GM12872 (cell line): ENCODE measurements at regions not wholly inside any gene's neighbourhood (a gene's known extent, or its start where the extent isn't known, plus 50 kb on each side); places are given as distances from the start of the nearest gene placed in this dataset.

Source experiments
- TF ChIP-seq, protein P1 (sequence below): IDR thresholded peaks from 3 replicates; pipeline ENCODE4 v1.5.1; 2011; ENCODE audit warnings: low read depth, mild to moderate bottlenecking, low read length, moderate library complexity; ENCODE audit not compliant: insufficient read depth

DNA sequence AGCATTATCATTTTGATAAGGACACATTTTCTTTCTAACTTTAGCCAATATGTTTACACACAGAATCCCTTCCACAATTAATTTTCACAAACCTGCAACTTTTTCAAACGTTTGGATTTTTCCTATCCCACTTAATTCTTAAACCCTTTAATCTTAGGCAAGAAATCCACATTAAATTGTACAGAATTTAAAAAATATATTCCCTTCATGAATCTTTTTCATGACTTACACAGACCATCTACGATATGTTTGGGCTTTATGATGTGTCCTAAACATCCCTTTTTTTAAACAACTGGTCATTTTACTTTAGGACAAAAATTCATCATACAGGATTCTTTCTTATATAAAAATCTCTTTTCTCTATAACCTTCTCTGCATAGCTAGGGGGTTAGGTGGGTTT is 241.5 kb upstream of the CNTNAP4 start:
- TF ChIP-seq, protein P1, sequence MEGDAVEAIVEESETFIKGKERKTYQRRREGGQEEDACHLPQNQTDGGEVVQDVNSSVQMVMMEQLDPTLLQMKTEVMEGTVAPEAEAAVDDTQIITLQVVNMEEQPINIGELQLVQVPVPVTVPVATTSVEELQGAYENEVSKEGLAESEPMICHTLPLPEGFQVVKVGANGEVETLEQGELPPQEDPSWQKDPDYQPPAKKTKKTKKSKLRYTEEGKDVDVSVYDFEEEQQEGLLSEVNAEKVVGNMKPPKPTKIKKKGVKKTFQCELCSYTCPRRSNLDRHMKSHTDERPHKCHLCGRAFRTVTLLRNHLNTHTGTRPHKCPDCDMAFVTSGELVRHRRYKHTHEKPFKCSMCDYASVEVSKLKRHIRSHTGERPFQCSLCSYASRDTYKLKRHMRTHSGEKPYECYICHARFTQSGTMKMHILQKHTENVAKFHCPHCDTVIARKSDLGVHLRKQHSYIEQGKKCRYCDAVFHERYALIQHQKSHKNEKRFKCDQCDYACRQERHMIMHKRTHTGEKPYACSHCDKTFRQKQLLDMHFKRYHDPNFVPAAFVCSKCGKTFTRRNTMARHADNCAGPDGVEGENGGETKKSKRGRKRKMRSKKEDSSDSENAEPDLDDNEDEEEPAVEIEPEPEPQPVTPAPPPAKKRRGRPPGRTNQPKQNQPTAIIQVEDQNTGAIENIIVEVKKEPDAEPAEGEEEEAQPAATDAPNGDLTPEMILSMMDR: no peak

DNA sequence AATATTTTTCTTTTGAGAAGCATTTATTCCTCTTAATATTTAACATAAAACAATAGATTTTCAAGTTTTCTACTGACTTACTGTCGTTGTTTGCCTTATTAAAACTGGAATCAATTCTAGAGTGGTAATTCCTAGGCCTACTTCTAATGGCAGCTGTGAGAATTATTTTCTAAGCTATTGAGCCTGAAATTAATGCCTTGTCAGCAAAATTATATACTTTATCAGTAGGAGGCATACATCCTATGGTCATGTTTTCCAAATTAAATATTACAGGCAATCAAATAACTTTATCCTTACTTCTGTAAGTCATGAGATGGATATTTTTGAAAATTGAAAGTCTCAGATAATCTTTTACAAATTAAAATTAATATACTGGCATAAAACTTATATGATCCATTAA is 239.1 kb upstream of the CNTNAP4 start:
- TF ChIP-seq, protein P1: no peak

DNA sequence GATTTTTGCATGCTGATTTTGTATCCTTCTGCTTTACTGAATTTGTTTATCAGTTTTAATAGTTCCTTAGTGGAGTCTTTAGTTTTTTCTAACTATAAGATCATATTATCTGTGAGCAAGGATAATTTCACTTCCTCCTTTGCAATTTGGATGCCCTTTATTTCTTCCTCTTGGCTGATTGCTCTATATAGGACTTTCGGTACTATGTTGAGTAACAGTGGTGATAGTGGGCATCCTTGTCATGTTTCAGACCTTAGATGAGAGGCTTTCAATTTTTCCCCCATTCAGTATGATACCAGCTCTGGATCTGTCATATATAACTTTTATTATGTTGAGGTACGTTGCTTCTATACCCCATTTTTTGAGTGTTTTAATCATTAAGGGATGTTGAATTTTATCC is 224.5 kb upstream of the CNTNAP4 start:
- TF ChIP-seq, protein P1: no peak

DNA sequence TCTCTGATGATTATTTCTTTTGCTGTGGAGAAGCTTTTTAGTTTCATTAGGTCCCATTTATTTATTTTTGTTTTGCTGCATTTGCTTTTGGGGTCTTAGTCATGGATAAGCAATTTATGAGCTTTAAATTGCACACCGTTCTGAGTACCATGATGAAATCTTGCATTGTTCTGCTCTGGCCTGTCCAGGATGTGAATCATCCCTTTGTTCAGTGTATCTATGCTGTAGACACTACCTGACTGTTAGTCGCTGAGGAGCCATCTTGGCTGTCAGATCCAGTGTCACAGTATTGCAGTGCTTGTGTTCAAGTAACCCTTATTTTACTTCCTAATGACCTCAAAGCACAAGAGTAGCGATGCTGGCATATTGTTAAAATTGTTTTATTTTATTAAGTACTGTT is 218.0 kb upstream of the CNTNAP4 start:
- TF ChIP-seq, protein P1: no peak

DNA sequence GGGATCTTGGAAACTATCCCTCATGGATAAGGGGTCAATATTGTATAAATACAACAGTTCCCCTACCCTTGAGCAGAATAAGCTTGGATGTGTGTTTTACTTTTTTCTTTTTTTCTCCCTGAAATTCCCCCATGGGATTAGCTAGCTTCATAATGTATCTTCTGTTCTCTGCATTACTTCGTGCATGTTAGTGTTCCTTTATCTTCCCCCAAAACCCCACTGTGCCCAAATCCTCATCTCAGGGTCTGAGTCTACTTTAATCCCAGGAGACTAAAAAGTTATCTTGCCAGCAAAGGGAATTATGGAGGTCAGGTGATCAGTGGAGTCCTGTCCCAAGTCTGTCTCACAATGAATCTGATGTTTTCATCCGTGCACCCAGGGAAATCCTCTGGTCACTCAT is 217.5 kb upstream of the CNTNAP4 start:
- TF ChIP-seq, protein P1: no peak

DNA sequence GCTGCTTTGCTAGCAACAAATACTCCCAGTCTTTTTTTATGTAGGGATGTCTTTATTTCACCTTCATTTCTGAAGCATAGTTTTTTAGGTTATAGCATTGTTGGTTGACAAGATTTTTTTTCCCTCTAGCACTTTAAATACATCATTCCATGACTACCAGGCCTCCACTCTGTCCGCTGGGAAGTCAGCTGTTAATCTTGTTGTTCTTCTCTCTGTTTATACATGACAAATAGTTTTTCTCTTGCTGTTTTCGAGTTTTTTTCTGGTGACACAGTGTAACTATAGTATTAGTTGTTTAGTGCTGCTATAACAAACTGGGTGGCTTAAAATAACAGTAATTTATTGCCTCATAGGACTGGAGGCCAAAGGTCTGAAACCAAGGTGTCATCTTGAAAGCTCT is 205.5 kb upstream of the CNTNAP4 start:
- TF ChIP-seq, protein P1: no peak

DNA sequence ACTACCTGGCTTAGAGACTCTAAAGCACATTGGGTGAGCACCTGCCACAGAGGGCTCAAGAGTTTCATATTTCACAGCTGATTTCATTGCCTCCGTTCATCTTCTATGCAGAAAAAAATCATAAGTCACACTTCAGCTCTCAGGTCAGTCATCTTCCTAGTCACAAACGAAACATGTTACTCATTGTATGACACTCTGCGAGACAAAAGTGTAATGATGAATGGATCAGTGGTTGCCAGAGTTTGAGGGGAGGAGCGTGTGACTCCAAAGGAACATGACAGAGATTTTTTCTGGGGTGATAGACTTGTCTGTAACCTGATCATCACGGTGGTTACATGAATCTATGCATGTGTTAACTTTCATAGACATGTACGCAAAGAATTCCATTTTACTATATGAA is 195.2 kb upstream of the CNTNAP4 start:
- TF ChIP-seq, protein P1: no peak

DNA sequence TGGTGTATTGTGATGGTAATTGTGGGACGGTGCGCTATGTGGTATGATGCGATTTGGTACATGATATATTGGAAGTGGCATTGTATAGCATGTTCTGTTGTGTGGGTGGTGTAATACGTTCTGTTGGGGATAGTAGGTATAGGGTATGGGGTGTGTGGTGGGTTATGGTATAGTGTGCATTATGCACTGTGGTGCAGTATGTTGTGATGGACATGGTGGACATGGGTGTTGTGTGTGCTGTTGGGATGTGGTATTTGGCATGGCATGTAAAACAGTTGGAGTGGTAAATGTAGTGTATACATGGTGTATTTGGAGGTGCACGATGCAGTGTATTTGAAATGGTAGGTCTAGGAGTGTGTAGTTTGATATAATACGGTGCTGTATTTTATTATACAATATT is 170.6 kb upstream of the CNTNAP4 start:
- TF ChIP-seq, protein P1: no peak
